ENCODE measurements at regions not wholly inside any gene's neighbourhood (a gene's known extent, or its start where the extent isn't known, plus 50 kb on each side); places are given as distances from the start of the nearest gene placed in this dataset.

GRCh38 chr3:25043177-25043576 lies 384.9 kb upstream of the RARB start:
- TF ChIP-seq KDM1A (IDR thresholded peaks at IDR 0.05; ENCODE audit: borderline replicate concordance) (no peak), CTCF (IDR thresholded peaks at IDR 0.05 in 2 of 3, conservative IDR thresholded peaks at IDR 0.05 in 1 of 3; ENCODE audit: control insufficient read depth in 2 of 3, extremely low read depth in 1 of 3, insufficient read depth in 1 of 3, low read depth in 3 of 3, low read length in 3 of 3) (no peak)

Measured in GM12878 (cell line).